ENCODE measurements at regions not wholly inside any gene's neighbourhood (a gene's known extent, or its start where the extent isn't known, plus 50 kb on each side); places are given as distances from the start of the nearest gene placed in this dataset.

- no peak overlapping the region for H3K4me3 ChIP-seq (ENCODE audit: low read depth, low read length)
- TF ChIP-seq, protein P1, sequence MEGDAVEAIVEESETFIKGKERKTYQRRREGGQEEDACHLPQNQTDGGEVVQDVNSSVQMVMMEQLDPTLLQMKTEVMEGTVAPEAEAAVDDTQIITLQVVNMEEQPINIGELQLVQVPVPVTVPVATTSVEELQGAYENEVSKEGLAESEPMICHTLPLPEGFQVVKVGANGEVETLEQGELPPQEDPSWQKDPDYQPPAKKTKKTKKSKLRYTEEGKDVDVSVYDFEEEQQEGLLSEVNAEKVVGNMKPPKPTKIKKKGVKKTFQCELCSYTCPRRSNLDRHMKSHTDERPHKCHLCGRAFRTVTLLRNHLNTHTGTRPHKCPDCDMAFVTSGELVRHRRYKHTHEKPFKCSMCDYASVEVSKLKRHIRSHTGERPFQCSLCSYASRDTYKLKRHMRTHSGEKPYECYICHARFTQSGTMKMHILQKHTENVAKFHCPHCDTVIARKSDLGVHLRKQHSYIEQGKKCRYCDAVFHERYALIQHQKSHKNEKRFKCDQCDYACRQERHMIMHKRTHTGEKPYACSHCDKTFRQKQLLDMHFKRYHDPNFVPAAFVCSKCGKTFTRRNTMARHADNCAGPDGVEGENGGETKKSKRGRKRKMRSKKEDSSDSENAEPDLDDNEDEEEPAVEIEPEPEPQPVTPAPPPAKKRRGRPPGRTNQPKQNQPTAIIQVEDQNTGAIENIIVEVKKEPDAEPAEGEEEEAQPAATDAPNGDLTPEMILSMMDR (IDR thresholded peaks at IDR 0.05; ENCODE audit: insufficient read depth, low read depth, low read length) = no peak
- no peak for DNase-seq (ENCODE audit: low read depth)
Observed at GRCh38 chr2:129765678-129766351, 213.7 kb upstream of the RAB6C start.

GRCh38 chr2:129766374-129766993 lies 213.0 kb upstream of the RAB6C start:
- H3K4me3 ChIP-seq (ENCODE audit: low read depth, low read length) = no peak overlapping the region
- DNase-seq (ENCODE audit: low read depth) = no peak
- TF ChIP-seq, protein P1 (IDR thresholded peaks at IDR 0.05; ENCODE audit: insufficient read depth, low read depth, low read length) = no peak

DNA sequence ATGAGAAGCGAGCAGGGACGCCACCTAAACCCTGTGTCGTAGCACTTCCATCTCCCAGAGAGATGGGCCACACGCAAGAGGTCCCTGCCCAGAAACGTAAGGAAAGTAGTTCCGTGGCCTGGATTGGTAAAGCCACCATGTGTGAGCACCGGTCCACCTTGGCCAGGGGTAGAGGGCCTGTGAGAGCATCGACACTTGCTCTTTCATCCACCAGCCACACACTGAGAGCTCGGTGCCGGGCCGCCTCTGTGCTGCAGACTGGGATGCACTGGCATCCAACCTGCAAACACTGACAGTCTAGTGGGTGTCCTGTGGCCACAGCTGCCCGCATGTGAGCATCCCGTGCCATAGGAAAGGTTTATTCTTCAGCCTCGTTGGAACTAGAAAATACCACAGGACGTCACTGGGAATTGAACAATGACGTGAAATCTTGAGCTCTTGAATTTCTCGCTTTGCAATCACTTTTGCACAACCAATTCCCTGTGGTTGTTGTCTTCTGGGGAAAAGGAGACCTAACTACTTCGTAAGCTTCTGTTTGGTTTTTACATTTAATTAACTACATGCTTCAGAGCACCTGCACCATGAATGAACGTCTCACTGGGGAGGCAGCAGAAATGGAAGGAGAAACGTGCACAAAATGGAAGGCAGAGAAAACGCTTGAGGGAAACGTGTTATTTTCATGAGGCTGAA lies 212.0 kb upstream of the RAB6C start:
- DNase-seq (ENCODE audit: low read depth) = no peak
- TF ChIP-seq, protein P1 (IDR thresholded peaks at IDR 0.05; ENCODE audit: insufficient read depth, low read depth, low read length) = no peak
- H3K4me3 ChIP-seq (ENCODE audit: low read depth, low read length) = no peak overlapping the region

DNA sequence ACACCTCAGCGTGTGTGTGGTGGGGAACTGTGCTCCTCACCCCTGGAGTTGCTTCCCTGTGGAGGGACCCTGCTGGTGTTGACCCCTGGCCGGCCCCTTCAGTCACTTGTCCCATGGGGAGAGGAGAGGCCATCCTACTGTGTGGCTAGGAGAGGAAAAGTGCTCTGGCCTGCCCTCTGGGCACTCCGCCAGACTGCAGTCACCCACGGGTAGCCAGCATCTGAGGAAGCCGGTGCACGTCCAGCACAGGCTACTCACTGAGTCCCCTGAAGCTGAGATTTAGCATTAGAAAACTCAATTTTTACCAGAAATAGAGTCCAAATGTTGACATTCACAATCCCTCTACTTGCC lies 211.5 kb upstream of the RAB6C start:
- DNase-seq (ENCODE audit: low read depth) = no peak
- no peak overlapping the region for H3K4me3 ChIP-seq (ENCODE audit: low read depth, low read length)
- TF ChIP-seq, protein P1 (IDR thresholded peaks at IDR 0.05; ENCODE audit: insufficient read depth, low read depth, low read length) = no peak

DNA sequence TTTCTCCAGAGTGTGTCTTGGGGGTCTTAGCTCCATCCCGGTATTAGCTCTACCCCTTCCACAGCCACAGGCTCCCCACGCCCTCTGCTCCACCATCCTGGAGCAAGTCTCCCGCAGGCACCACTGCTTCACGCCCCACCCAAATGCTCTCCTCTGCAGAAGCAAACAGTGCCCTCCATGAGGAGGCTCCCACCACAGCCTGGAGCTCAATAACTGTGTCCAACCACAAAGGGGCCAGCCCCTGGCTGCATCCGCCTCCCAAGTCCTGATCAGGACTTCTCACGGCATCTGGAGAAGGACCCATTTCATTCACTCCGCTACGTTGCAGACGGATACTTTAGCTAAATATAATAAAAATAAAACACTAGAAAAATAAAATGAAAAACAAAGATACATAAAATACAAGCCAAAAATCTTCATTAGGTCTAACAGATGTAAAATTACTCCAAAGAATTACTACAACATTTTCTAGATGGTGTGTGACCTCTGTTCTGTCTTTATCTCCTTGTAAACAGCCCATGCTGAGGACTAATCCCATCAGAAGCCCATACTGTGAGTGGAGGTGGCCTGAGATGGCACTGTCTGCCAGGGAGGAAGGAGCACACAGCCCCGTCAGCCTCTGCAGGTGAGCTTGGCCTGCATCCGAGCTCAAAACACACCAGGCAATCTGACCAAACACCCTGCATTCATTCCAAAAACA lies 210.8 kb upstream of the RAB6C start:
- TF ChIP-seq, protein P1 (IDR thresholded peaks at IDR 0.05; ENCODE audit: insufficient read depth, low read depth, low read length) = no peak
- no peak overlapping the region for H3K4me3 ChIP-seq (ENCODE audit: low read depth, low read length)
- DNase-seq (ENCODE audit: low read depth) = no peak

DNA sequence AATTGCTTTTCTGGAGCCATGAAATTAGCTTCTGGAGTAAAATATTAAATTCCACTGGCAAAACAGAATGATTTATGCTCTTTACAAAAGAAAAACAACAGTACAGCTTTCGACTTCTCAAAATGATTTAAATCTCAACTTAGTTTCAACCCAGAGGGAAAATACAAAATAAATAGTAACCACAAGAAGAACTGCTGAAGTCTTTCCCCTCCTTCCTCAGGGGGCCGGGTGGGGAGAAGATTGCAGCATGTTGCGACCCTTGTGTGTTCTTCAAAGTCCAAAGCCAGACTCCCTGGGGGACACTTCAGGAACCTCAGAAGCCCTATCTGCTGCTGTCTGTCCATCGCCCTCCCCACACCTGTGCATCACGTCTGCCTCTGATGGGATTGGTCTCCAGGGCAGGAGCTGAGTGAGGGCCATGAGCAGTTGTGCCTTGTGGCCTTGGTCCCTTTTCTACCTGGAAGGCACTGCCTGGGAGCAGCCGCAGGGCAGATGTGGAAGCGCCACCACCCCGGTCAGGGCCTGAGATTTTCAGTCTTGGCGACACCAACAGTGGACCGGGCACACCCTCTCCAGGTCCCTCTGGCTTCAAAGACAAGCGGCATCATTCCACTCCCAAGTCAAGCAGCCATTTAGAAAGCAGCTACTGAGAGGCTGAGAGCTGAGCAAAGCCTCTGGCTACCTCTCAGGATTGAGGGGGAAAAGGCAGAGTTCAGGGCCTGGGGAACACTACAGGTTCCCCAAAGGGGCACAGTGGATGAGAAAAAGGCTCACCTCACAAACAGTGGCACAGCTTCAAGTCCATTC lies 210.1 kb upstream of the RAB6C start:
- TF ChIP-seq, protein P1 (IDR thresholded peaks at IDR 0.05; ENCODE audit: insufficient read depth, low read depth, low read length) = no peak
- H3K4me3 ChIP-seq (ENCODE audit: low read depth, low read length) = no peak overlapping the region
- no peak for DNase-seq (ENCODE audit: low read depth)

All from fibroblast of villous mesenchyme (primary cell).